GM13977 (cell line): ENCODE measurements at regions not wholly inside any gene's neighbourhood (a gene's known extent, or its start where the extent isn't known, plus 50 kb on each side); places are given as distances from the start of the nearest gene placed in this dataset.
A peak's percentile ranks its signal among the peaks of the same experiment; 100 is the strongest.

Experiments
- DNase-seq: peaks from one replicate; pipeline ENCODE4 v3.0.0; 2012; ENCODE audit warnings: low spot score
- CTCF ChIP-seq: IDR thresholded peaks from 2 replicates; pipeline ENCODE4 v1.5.1; 2012; ENCODE audit warnings: mild to moderate bottlenecking, control low read depth; ENCODE audit not compliant: insufficient read depth; ENCODE audit errors: extremely low read depth, missing control alignments
- in situ Hi-C: fragments of 300-500 bp; cut with MboI; formaldehyde crosslinking; loops from one replicate; pipeline ENCODE4 v1.12.0; 2022; ENCODE audit warnings: low sequenced_read_pairs, low pct_unique_long_range_greater_than_20kb, mixed read lengths, inconsistent platforms; ENCODE audit not compliant: unreplicated experiment

GRCh38 chr18:28657961-28658360, 481.0 kb upstream of the CDH2 start:
- no peak for TF ChIP-seq CTCF
- in situ Hi-C loops: no loop called here

GRCh38 chr18:28652654-28653053, 475.7 kb upstream of the CDH2 start:
- no peak for DNase-seq
- no peak for TF ChIP-seq CTCF
- in situ Hi-C loops: no loop called here

More at GRCh38 chr18:28657961-28658360, 481.0 kb upstream of the CDH2 start:
- DNase-seq: no peak

- DNase-seq: no peak
- in situ Hi-C loops: no loop called here
These were observed 474.4 kb upstream of the CDH2 start for GRCh38 chr18:28651298-28651697.

GRCh38 chr18:28650860-28651259, 473.9 kb upstream of the CDH2 start:
- no peak for DNase-seq
- in situ Hi-C loops: no loop called here
- TF ChIP-seq CTCF: no peak

More at GRCh38 chr18:28651298-28651697, 474.4 kb upstream of the CDH2 start:
- no peak for TF ChIP-seq CTCF

GRCh38 chr18:28647961-28648360, 471.0 kb upstream of the CDH2 start:
- in situ Hi-C loops: no loop called here
- no peak for DNase-seq
- TF ChIP-seq CTCF: no peak

- DNase-seq: no peak
- TF ChIP-seq CTCF: peak; percentile 14
- in situ Hi-C loops: no loop called here
These were observed 461.0 kb upstream of the CDH2 start for GRCh38 chr18:28637897-28638296.

- in situ Hi-C loops: no loop called here
- DNase-seq: no peak
- TF ChIP-seq CTCF: no peak
These were observed 458.6 kb upstream of the CDH2 start for GRCh38 chr18:28635530-28635929.
